Tibial nerve (tissue), 4 donors: ENCODE measurements at regions not wholly inside any gene's neighbourhood (a gene's known extent, or its start where the extent isn't known, plus 50 kb on each side); places are given as distances from the start of the nearest gene placed in this dataset.

Experiments used
- DNase-seq, 2 donors: peaks; one replicate each; pipeline ENCODE4 v3.0.0-alpha.2; 2019; ENCODE audit warnings: low spot score in 2 of 2
- H3K27ac ChIP-seq, 4 donors: fragments of 200-600 bp; sonication (generic) in 3 of 4; one replicate each; pipeline ENCODE4 v1.5.1; 2017 to 2019; ENCODE audit warnings: mild to moderate bottlenecking in 1 of 4
- H3K27me3 ChIP-seq, 2 donors: fragments of 200-600 bp; sonication (generic) in 1 of 2; one replicate each; pipeline versions ENCODE4 v1.5.1 to v1.6.0; 2017 to 2019
- H3K36me3 ChIP-seq, 3 donors: fragments of 200-600 bp; sonication (generic); one replicate each; pipeline ENCODE4 v1.5.1; 2018 to 2019
- H3K4me1 ChIP-seq, 4 donors: fragments of 200-600 bp; sonication (generic) in 3 of 4; one replicate each; pipeline ENCODE4 v1.5.1; 2017 to 2019
- H3K4me3 ChIP-seq, 4 donors: fragments of 200-600 bp; sonication (generic) in 3 of 4; one replicate each; pipeline ENCODE4 v1.5.1; 2017 to 2019; ENCODE audit warnings: mild to moderate bottlenecking in 1 of 4, moderate library complexity in 1 of 4
- H3K9me3 ChIP-seq, 4 donors: fragments of 200-600 bp; sonication (generic) in 3 of 4; one replicate each; pipeline ENCODE4 v1.5.1; 2017 to 2019
- CTCF ChIP-seq, 5 experiments: fragments of 200-600 bp in 3 of 5; fragments of 450-650 bp in 2 of 5; sonication (generic) in 3 of 5; IDR thresholded peaks; one replicate each; pipeline ENCODE4 v1.5.1; 2016 to 2019; ENCODE audit warnings: antibody characterized with exemption in 5 of 5, mild to moderate bottlenecking in 3 of 5, moderate library complexity in 2 of 5
- EP300 ChIP-seq, 2 donors: sonication (generic); formaldehyde crosslinking; IDR thresholded peaks; one replicate each; pipeline ENCODE4 v1.6.1; 2017; ENCODE audit warnings: antibody characterized with exemption in 2 of 2, mild to moderate bottlenecking in 1 of 2
- POLR2A ChIP-seq, 2 donors: fragments of 450-650 bp; IDR thresholded peaks; one replicate each; pipeline ENCODE4 v1.6.1; 2017; ENCODE audit warnings: antibody characterized with exemption in 2 of 2, mild to moderate bottlenecking in 2 of 2, moderate library complexity in 2 of 2
- WGBS, 2 donors: methylation state at CpG; one replicate each; pipeline ENCODE4 v1.1.5; 2018; 5-methylcytosine and 5-hydroxymethylcytosine counted together

- no peak for DNase-seq
- Histone ChIP-seq H3K9me3 (peaks cover 0 to 23% (median 3%) of the 10 kb centered on the region in 4 donors), H3K27ac (no peak overlapping the region), H3K36me3 (no peaks in the 10 kb centered on the region), H3K4me3 (no peak overlapping the region), H3K4me1 (peaks cover 0 to 11% (median 0%) of the 10 kb centered on the region in 4 donors), H3K27me3 (no peaks in the 10 kb centered on the region)
- TF ChIP-seq CTCF (IDR thresholded peaks at IDR 0.05) (no peak), POLR2A (IDR thresholded peaks at IDR 0.05) (no peak), EP300 (IDR thresholded peaks at IDR 0.05) (no peak)
- WGBS, 2 donors = 57 to 61% methylated on average over 4 of the region's 4 CpGs
Measured at GRCh38 chr6:2583459-2583858, 167.3 kb downstream of the MYLK4 start.

GRCh38 chr6:2582268-2582667 lies 168.5 kb downstream of the MYLK4 start:
- WGBS, 2 donors = 76 to 85% methylated on average over 6 of the region's 6 CpGs

GRCh38 chr6:2581611-2582010 lies 169.1 kb downstream of the MYLK4 start:
- DNase-seq = no peak
- Histone ChIP-seq H3K27me3 (no peaks in the 10 kb centered on the region), H3K4me3 (no peak overlapping the region), H3K4me1 (peaks cover 0 to 11% (median 0%) of the 10 kb centered on the region in 4 donors), H3K9me3 (peaks cover 0 to 20% (median 3%) of the 10 kb centered on the region in 4 donors), H3K27ac (peak overlapping the region in 1 of 4 donors; percentile 37), H3K36me3 (no peaks in the 10 kb centered on the region)
- 93 to 95% methylated on average over 2 of the region's 2 CpGs for WGBS, 2 donors
- TF ChIP-seq CTCF (IDR thresholded peaks at IDR 0.05) (no peak), POLR2A (IDR thresholded peaks at IDR 0.05) (no peak), EP300 (IDR thresholded peaks at IDR 0.05) (no peak)

More at GRCh38 chr6:2582268-2582667, 168.5 kb downstream of the MYLK4 start:
- peaks cover 0 to 20% (median 3%) of the 10 kb centered on the region in 4 donors for H3K9me3 ChIP-seq
- no peaks in the 10 kb centered on the region for H3K27me3 ChIP-seq
- no peak for TF ChIP-seq POLR2A (IDR thresholded peaks at IDR 0.05)
- no peak for TF ChIP-seq EP300 (IDR thresholded peaks at IDR 0.05)
- no peak for TF ChIP-seq CTCF (IDR thresholded peaks at IDR 0.05)
- DNase-seq = no peak
- H3K4me3 ChIP-seq = no peak overlapping the region
- H3K4me1 ChIP-seq = peaks cover 0 to 11% (median 0%) of the 10 kb centered on the region in 4 donors
- no peaks in the 10 kb centered on the region for H3K36me3 ChIP-seq
- no peak overlapping the region for H3K27ac ChIP-seq

- no peaks in the 10 kb centered on the region for H3K27me3 ChIP-seq
- H3K4me1 ChIP-seq = peaks cover 0 to 11% (median 0%) of the 10 kb centered on the region in 4 donors
- H3K4me3 ChIP-seq = no peak overlapping the region
- H3K9me3 ChIP-seq = peaks cover 0 to 19% (median 3%) of the 10 kb centered on the region in 4 donors
- TF ChIP-seq POLR2A (IDR thresholded peaks at IDR 0.05) (no peak), EP300 (IDR thresholded peaks at IDR 0.05) (no peak), CTCF (IDR thresholded peaks at IDR 0.05) (no peak)
- H3K36me3 ChIP-seq = no peaks in the 10 kb centered on the region
- peak overlapping the region in 1 of 4 donors; percentile 37 for H3K27ac ChIP-seq
- WGBS, 2 donors = 31 to 45% methylated on average over 4 of the region's 4 CpGs
- no peak for DNase-seq
Measured at GRCh38 chr6:2581011-2581410, 169.7 kb downstream of the MYLK4 start.

GRCh38 chr6:2579804-2580570 lies 170.7 kb downstream of the MYLK4 start:
- Histone ChIP-seq H3K27ac (peak overlapping the region in 1 of 4 donors; percentile 37), H3K4me1 (peaks cover 0 to 11% (median 0%) of the 10 kb centered on the region in 4 donors), H3K27me3 (no peaks in the 10 kb centered on the region), H3K4me3 (no peak overlapping the region), H3K9me3 (peaks cover 0 to 9% (median 2%) of the 10 kb centered on the region in 4 donors), H3K36me3 (no peaks in the 10 kb centered on the region)
- WGBS, 2 donors = 80 to 84% methylated on average over 14 of the region's 14 CpGs
- TF ChIP-seq EP300 (IDR thresholded peaks at IDR 0.05) = no peak
- no peak for TF ChIP-seq POLR2A (IDR thresholded peaks at IDR 0.05)
- no peak for TF ChIP-seq CTCF (IDR thresholded peaks at IDR 0.05)
- DNase-seq = no peak
